ENCODE measurements at regions not wholly inside any gene's neighbourhood (a gene's known extent, or its start where the extent isn't known, plus 50 kb on each side); places are given as distances from the start of the nearest gene placed in this dataset.

- TF ChIP-seq CTCF (IDR thresholded peaks at IDR 0.05; ENCODE audit: low read length) (no peak), EZH2 (IDR thresholded peaks at IDR 0.05; ENCODE audit: borderline replicate concordance, low read length) (no peak)
Observed at GRCh38 chr3:127483005-127483641, 107.4 kb downstream of the TPRA1 start.

Measured in OCI-LY1 (cell line).